Stomach (tissue), 8 donors: ENCODE measurements at regions not wholly inside any gene's neighbourhood (a gene's known extent, or its start where the extent isn't known, plus 50 kb on each side); places are given as distances from the start of the nearest gene placed in this dataset.

Experiments
- DNase-seq, 2 donors: peaks; one replicate each; pipeline versions ENCODE4 v3.0.0 to v3.0.0-alpha.2; 2013 to 2019
- H3K27ac ChIP-seq, 5 donors: fragments of 200-600 bp in 4 of 5; sonication (generic) in 4 of 5; one replicate each; pipeline ENCODE4 v1.5.1; 2013 to 2019; ENCODE audit warnings: mild to moderate bottlenecking in 1 of 5, moderate library complexity in 1 of 5
- H3K27me3 ChIP-seq, 3 donors: fragments of 200-600 bp; sonication (generic); one replicate each; pipeline ENCODE4 v1.5.1; 2017 to 2019; ENCODE audit warnings: mixed run types in 1 of 3
- H3K36me3 ChIP-seq, 4 donors: fragments of 200-600 bp; sonication (generic); 1 replicate in 3 of 4; 2 replicates in 1 of 4; pipeline ENCODE4 v1.5.1; 2016 to 2019
- H3K4me1 ChIP-seq, 4 donors: fragments of 200-600 bp; sonication (generic); one replicate each; pipeline ENCODE4 v1.5.1; 2016 to 2019
- H3K4me3 ChIP-seq, 4 donors: fragments of 200-600 bp; sonication (generic) in 3 of 4; one replicate each; pipeline ENCODE4 v1.5.1; 2016 to 2019; ENCODE audit warnings: mild to moderate bottlenecking in 1 of 4
- H3K9me3 ChIP-seq, 4 donors: fragments of 200-600 bp; sonication (generic); one replicate each; pipeline ENCODE4 v1.5.1; 2016 to 2019
- CTCF ChIP-seq, 7 experiments: fragments of 450-650 bp in 4 of 7; fragments of 200-600 bp in 3 of 7; sonication (generic) in 3 of 7; IDR thresholded peaks; one replicate each; pipeline ENCODE4 v1.5.1; 2016 to 2019; ENCODE audit warnings: antibody characterized with exemption in 7 of 7, control low read depth in 2 of 7, mild to moderate bottlenecking in 1 of 7
- EP300 ChIP-seq: sonication (generic); formaldehyde crosslinking; IDR thresholded peaks from one replicate; pipeline ENCODE4 v1.6.1; 2017; ENCODE audit warnings: antibody characterized with exemption
- POLR2A ChIP-seq, 4 donors: fragments of 450-650 bp; IDR thresholded peaks; one replicate each; pipeline ENCODE4 v1.6.1; 2016; ENCODE audit warnings: antibody characterized with exemption in 4 of 4, control low read depth in 2 of 4, mild to moderate bottlenecking in 1 of 4, moderate library complexity in 1 of 4
- POLR2AphosphoS5 ChIP-seq, 3 donors: sonication (generic); formaldehyde crosslinking; IDR thresholded peaks; one replicate each; pipeline ENCODE4 v1.6.1; 2016; ENCODE audit warnings: antibody characterized with exemption in 3 of 3
- WGBS, 5 donors: extraction: QIAGEN DNeasy Blood & Tissue Kit in 3 of 5; methylation state at CpG; one replicate each; pipeline versions ENCODE4 v1.1.5 to v1.1.7; 2013 to 2018; 5-methylcytosine and 5-hydroxymethylcytosine counted together
- intact Hi-C: fragments of 100-400 bp; cut with DNase I; formaldehyde crosslinking; loops from one replicate; pipeline ENCODE4 v1.15.1; 2023; ENCODE audit warnings: low total_unique reads
- donor health status: healthy with polysubstance abuse.
- donor health status: Bipolar disorder and iron deficiency.
- donor health status: healthy.

GRCh38 chr7:106430535-106431455, 146.0 kb upstream of the NAMPT start:
- WGBS, 5 donors, result 38 to 46% (median 42%) methylated on average over 4 of the region's 4 CpGs
- Histone ChIP-seq H3K36me3 (no peaks in the 10 kb centered on the region), H3K4me3 (no peak overlapping the region), H3K9me3 (no peaks in the 10 kb centered on the region), H3K4me1 (peaks cover 0 to 10% (median 4%) of the 10 kb centered on the region in 4 donors), H3K27me3 (no peaks in the 10 kb centered on the region), H3K27ac (no peak overlapping the region)
- intact Hi-C loops, result no loop called here
- TF ChIP-seq POLR2AphosphoS5 (IDR thresholded peaks at IDR 0.05) (no peak), EP300 (no peak)
- no peak for DNase-seq

- Histone ChIP-seq H3K27me3 (no peaks in the 10 kb centered on the region), H3K36me3 (no peaks in the 10 kb centered on the region), H3K9me3 (no peaks in the 10 kb centered on the region), H3K27ac (no peak overlapping the region), H3K4me1 (peaks cover 6 to 17% (median 11%) of the 10 kb centered on the region in 4 donors), H3K4me3 (no peak overlapping the region)
- intact Hi-C loops, result no loop called here
- no peak for TF ChIP-seq POLR2A (IDR thresholded peaks at IDR 0.05)
- TF ChIP-seq POLR2AphosphoS5 (IDR thresholded peaks at IDR 0.05), result no peak
- TF ChIP-seq EP300, result no peak
- no peak for TF ChIP-seq CTCF (IDR thresholded peaks at IDR 0.05)
- no peak for DNase-seq
- 43 to 74% (median 59%) methylated on average over 4 of the region's 4 CpGs for WGBS, 5 donors
Observed at GRCh38 chr7:106430103-106430502, 145.3 kb upstream of the NAMPT start.

GRCh38 chr7:106426803-106427202, 142.0 kb upstream of the NAMPT start:
- no peak for DNase-seq
- Histone ChIP-seq H3K36me3 (no peaks in the 10 kb centered on the region), H3K4me3 (no peak overlapping the region), H3K27ac (peak overlapping the region in 1 of 5 donors; percentile 91), H3K27me3 (no peaks in the 10 kb centered on the region), H3K9me3 (no peaks in the 10 kb centered on the region), H3K4me1 (peaks cover 18 to 46% (median 27%) of the 10 kb centered on the region in 4 donors)
- TF ChIP-seq POLR2AphosphoS5 (IDR thresholded peaks at IDR 0.05) (no peak), CTCF (IDR thresholded peaks at IDR 0.05) (no peak), POLR2A (IDR thresholded peaks at IDR 0.05) (no peak), EP300 (no peak)
- intact Hi-C loops, result no loop called here
- WGBS, 5 donors, result 77 to 86% (median 84%) methylated on average over 7 of the region's 7 CpGs

GRCh38 chr7:106425017-106425719, 140.4 kb upstream of the NAMPT start:
- Histone ChIP-seq H3K36me3 (no peaks in the 10 kb centered on the region), H3K9me3 (no peaks in the 10 kb centered on the region), H3K27me3 (no peaks in the 10 kb centered on the region), H3K4me3 (peak overlapping the region in 1 of 4 donors; percentile 14), H3K27ac (peak overlapping the region; percentile 58 to 91 (median 80)), H3K4me1 (peaks cover 26 to 62% (median 33%) of the 10 kb centered on the region in 4 donors)
- peak; percentile 78 to 93 for DNase-seq
- TF ChIP-seq CTCF (IDR thresholded peaks at IDR 0.05), result no peak
- peak; percentile 93 to 97 (median 94) for TF ChIP-seq POLR2AphosphoS5 (IDR thresholded peaks at IDR 0.05)
- TF ChIP-seq POLR2A (IDR thresholded peaks at IDR 0.05), result no peak
- peak; percentile 99 for TF ChIP-seq EP300
- intact Hi-C loops, result no loop called here
- 6 to 18% (median 12%) methylated on average over 7 of the region's 7 CpGs for WGBS, 5 donors
